ENCODE measurements at regions not wholly inside any gene's neighbourhood (a gene's known extent, or its start where the extent isn't known, plus 50 kb on each side); places are given as distances from the start of the nearest gene placed in this dataset.
A peak's percentile ranks its signal among the peaks of the same experiment; 100 is the strongest.

GRCh38 chr15:45743426-45744235 is 108.8 kb downstream of the SQOR start:
- no peak for DNase-seq

GRCh38 chr15:45744236-45744589 is 109.4 kb downstream of the SQOR start:
- no peak for DNase-seq

- DNase-seq, result no peak
Observed at GRCh38 chr15:45747426-45747825, 112.6 kb downstream of the SQOR start.

- no peak for DNase-seq
Observed at GRCh38 chr15:45751629-45752028, 116.8 kb downstream of the SQOR start.

GRCh38 chr15:45759936-45760335 is 125.1 kb downstream of the SQOR start:
- no peak for DNase-seq

- no peak for DNase-seq
Observed at GRCh38 chr15:45762726-45763125, 127.9 kb downstream of the SQOR start.

GRCh38 chr15:45763170-45763869 is 128.5 kb downstream of the SQOR start:
- DNase-seq, result no peak

- DNase-seq, result no peak
Observed at GRCh38 chr15:45773149-45773548, 138.3 kb downstream of the SQOR start.

GRCh38 chr15:45776772-45777171 is 141.9 kb downstream of the SQOR start:
- no peak for DNase-seq

GRCh38 chr15:45777781-45778180 is 143.0 kb downstream of the SQOR start:
- DNase-seq, result no peak

- DNase-seq, result no peak
Observed at GRCh38 chr15:45780352-45780751, 145.5 kb downstream of the SQOR start.

- DNase-seq, result no peak
Observed at GRCh38 chr15:45784656-45785055, 149.8 kb downstream of the SQOR start.

GRCh38 chr15:45785897-45786296 is 151.1 kb downstream of the SQOR start:
- no peak for DNase-seq

- no peak for DNase-seq
Observed at GRCh38 chr15:45790325-45790943, 155.6 kb downstream of the SQOR start.

GRCh38 chr15:45794304-45794703 is 159.5 kb downstream of the SQOR start:
- DNase-seq, result no peak

GRCh38 chr15:45794712-45795439 is 160.0 kb downstream of the SQOR start:
- no peak for DNase-seq

- DNase-seq, result peak; percentile 82
Observed at GRCh38 chr15:45795440-45796069, 160.7 kb downstream of the SQOR start.

GRCh38 chr15:45796433-45796832 is 161.6 kb downstream of the SQOR start:
- DNase-seq, result no peak

- DNase-seq, result no peak
Observed at GRCh38 chr15:45799508-45799907, 164.7 kb downstream of the SQOR start.

- no peak for DNase-seq
Observed at GRCh38 chr15:45801543-45801942, 166.7 kb downstream of the SQOR start.

- peak; percentile 94 for DNase-seq
Observed at GRCh38 chr15:45802140-45802539, 167.3 kb downstream of the SQOR start.

- DNase-seq, result no peak
Observed at GRCh38 chr15:45804028-45804427, 169.2 kb downstream of the SQOR start.

- DNase-seq, result no peak
Observed at GRCh38 chr15:45810201-45810600, 175.4 kb downstream of the SQOR start.
